ENCODE measurements at regions not wholly inside any gene's neighbourhood (a gene's known extent, or its start where the extent isn't known, plus 50 kb on each side); places are given as distances from the start of the nearest gene placed in this dataset.

GRCh38 chr2:858646-859045, 92.0 kb upstream of the SNTG2 start:
- peaks cover 8% of the 10 kb centered on the region for H3K27me3 ChIP-seq
- no peak overlapping the region for H3K27ac ChIP-seq
- H3K4me3 ChIP-seq: no peak overlapping the region
- TF ChIP-seq EP300 (IDR thresholded peaks at IDR 0.05; ENCODE audit: low read depth) (no peak), CTCF (IDR thresholded peaks at IDR 0.05) (no peak)
- intact Hi-C loops (cut with DNase I; ENCODE audit: low total_unique reads): loop anchor here (1.0 kb wide), 1 partner anchor 8 kb away; no protein-coding TSS in a partner anchor
- in situ Hi-C loops (cut with MboI; ENCODE audit: low pct_ligation_motif_present in 1 of 4, low pct_unique_long_range_greater_than_20kb in 1 of 4, low sequenced_read_pairs in 3 of 4): loop anchor here in 2 of 4 donors (10.0 kb wide), 1 partner anchor 686 kb away; no protein-coding TSS in a partner anchor
- WGBS, 2 donors (ENCODE audit: low coverage in 1 of 2): 67 to 82% methylated on average over 2 to 7 of the region's 7 CpGs
- H3K9me3 ChIP-seq: no peaks in the 10 kb centered on the region
- no peak for DNase-seq
- H3K4me1 ChIP-seq: no peaks in the 10 kb centered on the region
- H3K36me3 ChIP-seq: no peaks in the 10 kb centered on the region

GRCh38 chr2:857937-858336, 92.7 kb upstream of the SNTG2 start:
- intact Hi-C loops (cut with DNase I; ENCODE audit: low total_unique reads) (no loop called here), in situ Hi-C loops (cut with MboI; ENCODE audit: low pct_ligation_motif_present in 1 of 4, low pct_unique_long_range_greater_than_20kb in 1 of 4, low sequenced_read_pairs in 3 of 4) (loop anchor here in 2 of 4 donors (10.0 kb wide), 1 partner anchor 687 kb away; no protein-coding TSS in a partner anchor)
- H3K36me3 ChIP-seq: no peaks in the 10 kb centered on the region
- H3K4me3 ChIP-seq: no peak overlapping the region
- no peak for TF ChIP-seq POLR2AphosphoS5 (IDR thresholded peaks at IDR 0.05)
- no peak for TF ChIP-seq POLR2A (IDR thresholded peaks at IDR 0.05)
- no peak for TF ChIP-seq CTCF (IDR thresholded peaks at IDR 0.05)
- no peak for TF ChIP-seq EP300 (IDR thresholded peaks at IDR 0.05; ENCODE audit: low read depth)
- DNase-seq: no peak
- H3K4me1 ChIP-seq: no peaks in the 10 kb centered on the region
- peaks cover 8% of the 10 kb centered on the region for H3K27me3 ChIP-seq
- WGBS, 2 donors (ENCODE audit: low coverage in 1 of 2): 60 to 66% methylated on average over 1 to 6 of the region's 6 CpGs
- H3K9me3 ChIP-seq: no peaks in the 10 kb centered on the region
- no peak overlapping the region for H3K27ac ChIP-seq

GRCh38 chr2:857081-857480, 93.6 kb upstream of the SNTG2 start:
- intact Hi-C loops (cut with DNase I; ENCODE audit: low total_unique reads) (no loop called here), in situ Hi-C loops (cut with MboI; ENCODE audit: low pct_ligation_motif_present in 1 of 4, low pct_unique_long_range_greater_than_20kb in 1 of 4, low sequenced_read_pairs in 3 of 4) (loop anchor here in 2 of 4 donors (10.0 kb wide), 1 partner anchor 688 kb away; no protein-coding TSS in a partner anchor)
- 79% methylated on average over 8 of the region's 8 CpGs; no CpG with 5 or more reads in 1 of the 2 donors for WGBS, 2 donors (ENCODE audit: low coverage in 1 of 2)
- TF ChIP-seq EP300 (IDR thresholded peaks at IDR 0.05; ENCODE audit: low read depth): no peak
- TF ChIP-seq POLR2A (IDR thresholded peaks at IDR 0.05): no peak
- TF ChIP-seq POLR2AphosphoS5 (IDR thresholded peaks at IDR 0.05): no peak
- Histone ChIP-seq H3K4me3 (no peak overlapping the region), H3K9me3 (no peaks in the 10 kb centered on the region), H3K27ac (no peak overlapping the region), H3K4me1 (no peaks in the 10 kb centered on the region), H3K36me3 (no peaks in the 10 kb centered on the region), H3K27me3 (peaks cover 5% of the 10 kb centered on the region)
- no peak for DNase-seq

- H3K9me3 ChIP-seq: no peaks in the 10 kb centered on the region
- WGBS, 2 donors (ENCODE audit: low coverage in 1 of 2): 15 to 61% methylated on average over 4 to 5 of the region's 5 CpGs
- TF ChIP-seq POLR2AphosphoS5 (IDR thresholded peaks at IDR 0.05): no peak
- no peak for TF ChIP-seq EP300 (IDR thresholded peaks at IDR 0.05; ENCODE audit: low read depth)
- no peak for TF ChIP-seq POLR2A (IDR thresholded peaks at IDR 0.05)
- no peak for TF ChIP-seq CTCF (IDR thresholded peaks at IDR 0.05)
- intact Hi-C loops (cut with DNase I; ENCODE audit: low total_unique reads): no loop called here
- H3K27me3 ChIP-seq: no peaks in the 10 kb centered on the region
- no peaks in the 10 kb centered on the region for H3K4me1 ChIP-seq
- H3K36me3 ChIP-seq: no peaks in the 10 kb centered on the region
- DNase-seq: no peak
- H3K27ac ChIP-seq: no peak overlapping the region
- no peak overlapping the region for H3K4me3 ChIP-seq
- in situ Hi-C loops (cut with MboI; ENCODE audit: low pct_ligation_motif_present in 1 of 4, low pct_unique_long_range_greater_than_20kb in 1 of 4, low sequenced_read_pairs in 3 of 4): loop anchor here in 2 of 4 donors (10.0 kb wide), 1 partner anchor 688 kb away; no protein-coding TSS in a partner anchor
Observed at GRCh38 chr2:856456-856855, 94.2 kb upstream of the SNTG2 start.

- Histone ChIP-seq H3K4me1 (no peaks in the 10 kb centered on the region), H3K36me3 (no peaks in the 10 kb centered on the region), H3K4me3 (no peak overlapping the region), H3K27me3 (no peaks in the 10 kb centered on the region), H3K9me3 (no peaks in the 10 kb centered on the region), H3K27ac (no peak overlapping the region)
- intact Hi-C loops (cut with DNase I; ENCODE audit: low total_unique reads) (no loop called here), in situ Hi-C loops (cut with MboI; ENCODE audit: low pct_ligation_motif_present in 1 of 4, low pct_unique_long_range_greater_than_20kb in 1 of 4, low sequenced_read_pairs in 3 of 4) (loop anchor here in 2 of 4 donors (10.0 kb wide), 1 partner anchor 689 kb away; no protein-coding TSS in a partner anchor)
- WGBS, 2 donors (ENCODE audit: low coverage in 1 of 2): 46 to 50% methylated on average over 2 of the region's 2 CpGs
- DNase-seq: no peak
- TF ChIP-seq POLR2AphosphoS5 (IDR thresholded peaks at IDR 0.05) (no peak), EP300 (IDR thresholded peaks at IDR 0.05; ENCODE audit: low read depth) (no peak), CTCF (IDR thresholded peaks at IDR 0.05) (no peak), POLR2A (IDR thresholded peaks at IDR 0.05) (no peak)
Observed at GRCh38 chr2:856041-856440, 94.6 kb upstream of the SNTG2 start.
